Islet precursor cell (in vitro differentiated cells): ENCODE measurements at regions not wholly inside any gene's neighbourhood (a gene's known extent, or its start where the extent isn't known, plus 50 kb on each side); places are given as distances from the start of the nearest gene placed in this dataset.

ENCODE experiments used
- DNase-seq: peaks from one replicate; pipeline ENCODE4 v3.0.0-alpha.2; 2018

DNA sequence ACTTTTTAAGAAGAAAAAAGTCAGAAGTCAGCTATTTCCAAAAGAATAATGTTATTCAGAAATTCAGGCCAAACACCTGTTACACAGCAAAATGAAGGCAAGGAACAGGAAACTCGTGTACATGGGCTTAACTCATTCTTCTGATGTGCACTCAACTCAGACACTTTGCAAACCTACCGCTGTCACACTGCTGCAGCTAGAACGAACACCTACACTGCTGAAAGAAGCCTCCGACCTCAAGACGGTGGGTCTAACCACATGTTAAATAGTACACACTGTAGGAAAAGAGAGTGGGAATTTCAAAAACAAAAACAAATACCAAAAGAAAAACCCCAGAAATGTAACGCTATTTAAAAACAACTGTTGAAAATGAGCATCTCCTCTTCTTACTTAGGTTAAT, 384.5 kb downstream of the IRX1 start:
- DNase-seq = no peak

GRCh38 chr5:3987867-3988266, 392.2 kb downstream of the IRX1 start:
- DNase-seq = no peak

DNA sequence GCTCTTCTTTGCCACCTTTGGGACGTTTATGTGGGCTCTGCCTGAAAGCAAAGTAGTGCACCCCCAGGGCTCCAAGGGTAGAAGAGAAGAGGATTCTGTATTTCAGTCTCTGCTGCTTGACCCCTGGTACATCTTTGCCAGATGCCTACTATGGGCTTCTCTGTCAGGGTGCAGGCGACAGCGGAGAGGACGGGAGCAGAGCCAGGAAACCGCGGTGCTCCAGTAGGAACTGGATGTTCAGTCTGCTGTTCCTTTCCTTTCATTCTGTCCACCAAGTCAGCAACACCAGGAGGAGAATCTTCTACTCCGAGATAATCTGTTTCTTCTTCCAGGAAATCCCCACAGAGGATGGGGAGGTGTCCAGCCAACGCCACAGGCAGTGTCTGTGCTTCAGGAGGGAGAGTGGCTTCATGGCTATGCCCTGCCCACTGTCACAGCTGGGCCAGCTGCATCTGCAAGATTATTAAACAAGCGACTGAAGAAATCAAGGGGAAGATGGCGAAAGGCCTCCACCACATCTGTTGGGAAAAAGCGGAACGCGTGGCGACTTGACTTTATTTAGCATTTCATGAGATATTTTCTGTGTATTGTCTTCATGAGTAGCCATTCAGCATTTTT, 398.3 kb downstream of the IRX1 start:
- DNase-seq = no peak

DNA sequence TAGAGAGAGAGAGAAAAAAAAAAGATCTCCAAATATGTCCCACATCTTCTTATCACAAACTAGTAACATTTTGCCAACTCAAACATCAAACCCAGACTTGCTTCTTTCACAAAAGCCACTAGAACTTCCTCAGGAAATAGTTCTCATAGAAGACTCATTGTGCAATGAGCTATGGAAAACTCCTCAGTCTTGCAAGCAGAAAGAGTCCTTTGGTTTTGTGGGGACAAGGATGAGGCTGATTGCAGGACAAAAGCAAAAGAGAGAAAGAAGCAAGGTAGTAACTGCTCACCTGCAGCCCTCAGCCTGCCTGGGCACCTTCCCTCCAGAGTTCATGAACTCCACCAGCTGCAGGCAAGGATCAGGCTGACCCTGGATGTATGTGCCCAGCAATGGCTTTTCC, 399.0 kb downstream of the IRX1 start:
- DNase-seq = no peak

DNA sequence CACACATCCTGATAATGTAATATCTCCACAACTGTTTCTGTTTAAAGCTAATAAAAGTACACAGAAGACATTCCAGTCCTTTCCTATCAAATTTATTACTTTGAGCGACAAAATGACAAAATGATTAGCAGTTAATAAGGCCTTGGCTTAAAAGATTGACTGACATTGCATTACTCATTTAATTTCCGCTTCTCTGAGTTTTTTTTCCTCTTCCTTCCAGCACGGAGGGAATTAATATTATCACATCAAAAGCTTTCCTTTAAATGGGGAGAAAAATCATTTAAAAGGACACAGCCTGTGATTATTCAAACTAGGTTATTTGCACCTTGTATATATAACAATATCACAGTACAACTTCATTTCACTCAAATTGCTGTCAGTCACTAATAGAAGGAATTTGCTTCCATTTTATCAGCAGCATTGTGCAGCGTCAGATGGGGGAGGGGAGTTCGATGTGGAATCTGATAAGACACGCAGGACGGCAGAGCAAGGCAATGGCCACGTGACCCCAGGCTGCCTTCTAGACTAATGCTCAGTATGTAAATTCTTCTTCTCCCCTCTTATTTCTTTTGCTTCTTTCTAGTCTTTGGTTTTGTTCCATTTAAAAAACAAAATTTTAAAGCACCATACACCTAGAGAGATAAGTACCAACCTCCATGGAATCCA, 400.5 kb downstream of the IRX1 start:
- no peak for DNase-seq

- DNase-seq = no peak
Measured at GRCh38 chr5:3996707-3997336, 401.2 kb downstream of the IRX1 start.

DNA sequence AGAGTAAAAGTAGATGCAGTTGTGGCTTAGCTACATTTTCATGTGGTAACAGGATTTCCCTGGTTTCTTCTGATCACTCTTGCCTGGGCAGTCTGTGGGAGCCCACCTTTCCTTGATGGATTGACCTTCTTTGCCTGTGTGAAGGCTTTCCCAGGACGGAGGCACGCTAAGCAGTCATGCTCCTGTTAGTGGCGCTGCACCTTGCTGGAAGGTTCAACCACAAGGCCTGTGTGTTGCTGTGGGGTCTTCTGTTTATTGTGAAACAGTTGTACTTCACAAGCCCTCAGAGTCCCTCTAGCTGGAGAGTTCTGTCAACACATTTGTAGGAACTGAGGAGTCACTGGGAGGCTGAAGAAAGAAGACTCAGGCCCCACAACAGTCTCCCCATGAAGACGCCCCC, 402.0 kb downstream of the IRX1 start:
- no peak for DNase-seq

DNA sequence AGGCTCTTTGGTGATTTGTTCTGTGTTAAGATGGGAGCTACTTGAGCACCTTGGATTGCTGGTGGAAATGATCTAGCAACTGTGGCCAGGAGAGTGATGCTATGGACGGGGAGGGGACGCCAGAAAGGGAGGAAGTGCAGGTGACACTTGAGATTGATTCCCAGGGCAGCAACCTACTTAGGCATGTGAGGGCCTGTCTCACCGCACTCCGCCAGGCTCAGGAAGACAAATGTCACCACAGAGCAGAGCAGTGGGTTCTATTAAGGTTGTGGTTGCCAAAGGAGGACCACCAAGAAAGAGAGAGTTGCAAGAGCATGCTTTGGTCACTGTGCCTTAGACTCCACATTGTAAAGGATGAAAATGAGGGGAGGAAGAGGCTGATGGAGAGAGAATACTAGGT, 404.3 kb downstream of the IRX1 start:
- DNase-seq = no peak

GRCh38 chr5:4001004-4001403, 405.4 kb downstream of the IRX1 start:
- DNase-seq = no peak

DNA sequence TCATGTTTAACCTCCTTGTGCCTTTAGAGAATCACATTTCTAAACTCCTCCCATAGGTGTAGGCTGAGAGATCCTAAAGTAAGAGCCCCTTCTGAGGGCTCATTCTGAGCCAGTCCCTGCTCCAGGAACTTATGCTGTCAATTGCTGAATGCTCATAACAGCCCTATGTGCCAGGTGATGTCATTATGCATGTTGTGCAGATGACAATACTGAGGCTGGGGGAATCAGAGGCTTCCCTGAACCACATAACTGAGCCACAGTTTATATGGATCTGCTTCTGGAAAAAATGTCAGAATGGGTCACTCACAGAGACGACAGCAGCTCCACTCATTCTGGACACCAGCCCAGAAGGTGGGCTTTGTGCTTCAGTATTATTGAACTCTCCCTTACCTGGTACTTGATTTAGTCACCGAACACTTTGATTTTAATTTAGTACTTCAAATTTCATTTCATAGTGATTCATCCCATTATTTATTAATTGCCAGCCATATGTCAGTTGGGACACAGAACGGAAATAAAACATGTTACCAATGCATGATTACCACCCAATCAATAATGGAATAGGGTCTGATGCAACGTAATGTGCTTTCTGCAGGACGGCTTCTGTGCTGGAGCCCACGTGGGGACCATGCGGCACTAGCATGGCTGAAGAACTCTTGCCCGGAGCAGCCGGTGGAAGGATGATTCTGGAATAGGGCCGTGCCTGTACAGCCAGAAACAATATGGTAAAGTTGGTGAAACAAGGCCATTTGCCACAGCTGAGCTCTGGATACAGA, 406.3 kb downstream of the IRX1 start:
- no peak for DNase-seq

DNA sequence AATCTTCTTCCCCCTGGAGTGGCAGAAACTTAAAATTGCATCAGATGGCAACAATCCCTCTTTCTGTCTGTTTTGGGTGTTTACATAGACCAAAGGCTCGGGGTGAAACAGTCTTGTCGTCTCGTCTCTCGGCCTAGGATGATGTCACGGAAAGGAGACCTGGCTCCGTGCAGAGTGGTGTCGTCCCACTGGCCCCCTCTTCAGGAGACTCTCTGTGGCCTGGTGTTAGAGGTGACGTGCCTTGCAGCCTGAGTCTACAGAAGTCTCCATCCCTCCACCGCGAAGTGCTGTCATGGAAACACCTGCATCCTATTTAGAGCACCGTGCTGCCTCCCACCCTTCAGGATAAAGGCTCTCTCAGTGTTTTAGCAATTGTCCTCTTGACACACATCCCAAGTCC, 409.7 kb downstream of the IRX1 start:
- no peak for DNase-seq

DNA sequence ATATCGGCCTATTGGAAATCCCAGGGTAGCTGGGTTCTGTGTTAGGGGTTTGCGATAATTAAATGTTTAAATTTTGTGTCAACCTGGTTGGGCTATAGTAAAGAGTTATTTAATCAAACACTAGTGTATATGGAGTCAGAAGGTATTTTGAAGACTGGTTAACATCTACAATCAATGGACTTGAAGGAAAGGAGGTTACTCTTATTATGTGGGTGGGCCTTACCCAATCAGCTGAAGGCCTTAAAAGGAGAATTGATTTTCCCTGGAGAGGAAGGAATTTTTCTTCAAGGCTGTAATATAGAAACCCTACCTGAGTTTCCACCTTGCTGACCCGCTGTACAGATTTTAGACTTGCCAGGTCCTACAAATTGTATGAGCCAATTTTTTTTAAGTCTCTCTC, 411.4 kb downstream of the IRX1 start:
- no peak for DNase-seq

GRCh38 chr5:4011943-4012342, 416.3 kb downstream of the IRX1 start:
- no peak for DNase-seq

DNA sequence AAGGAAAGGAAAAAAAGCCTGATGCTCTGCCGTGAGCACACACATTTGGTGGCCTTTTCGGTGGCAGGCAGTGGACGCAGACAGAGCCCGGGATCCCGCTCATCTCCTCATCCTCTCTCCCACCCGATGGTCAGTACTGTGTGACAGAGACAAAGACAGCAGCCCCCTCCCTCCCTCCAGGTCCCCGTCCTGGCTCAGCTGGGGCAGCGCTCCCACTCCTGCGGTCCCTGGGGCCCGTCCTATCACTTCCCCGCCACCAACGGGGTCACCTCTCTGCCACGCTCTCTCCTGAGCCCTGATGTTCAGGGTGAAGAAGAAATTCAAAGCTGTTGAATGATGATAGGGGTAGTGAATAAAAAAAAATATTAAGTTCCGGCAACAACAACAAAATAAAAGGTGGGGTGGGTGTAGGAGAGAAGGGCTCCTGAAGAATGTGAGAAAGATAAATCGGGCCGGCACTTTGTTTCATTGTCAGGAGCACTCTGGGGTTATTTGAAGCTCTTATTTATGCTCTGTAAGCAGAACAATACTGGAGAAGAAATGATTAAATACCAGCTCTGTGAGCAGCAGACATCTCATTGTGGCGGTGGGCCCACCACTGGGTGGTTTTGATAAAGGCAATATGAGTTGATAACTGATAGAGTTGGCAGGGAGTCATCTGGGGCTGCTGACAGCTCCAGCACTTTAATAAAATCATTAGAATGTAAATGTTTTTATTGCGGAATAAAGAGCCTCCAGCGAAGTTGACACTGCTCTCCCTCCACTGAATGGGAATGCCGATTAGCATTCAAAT, 417.7 kb downstream of the IRX1 start:
- DNase-seq = no peak

DNA sequence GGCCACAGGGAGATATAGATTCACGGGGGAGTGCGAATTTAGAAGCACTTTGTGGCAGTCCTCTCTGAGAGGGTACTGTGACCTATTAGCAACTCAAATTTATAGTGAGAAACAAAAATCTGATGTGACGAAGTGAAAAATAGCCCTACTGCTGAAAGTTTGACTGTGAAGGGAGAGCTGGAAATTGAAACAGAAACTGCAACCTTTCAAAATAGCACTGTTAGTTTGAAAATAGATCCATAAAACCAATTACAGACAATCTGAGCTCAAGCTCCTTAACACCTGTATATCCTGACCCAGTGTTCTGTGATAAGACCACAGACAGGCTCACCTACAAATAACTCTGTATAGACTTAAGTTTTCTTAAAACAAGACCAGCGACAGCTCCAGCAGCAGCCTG, 420.1 kb downstream of the IRX1 start:
- no peak for DNase-seq

- DNase-seq = no peak
Measured at GRCh38 chr5:4017076-4017803, 421.6 kb downstream of the IRX1 start.

DNA sequence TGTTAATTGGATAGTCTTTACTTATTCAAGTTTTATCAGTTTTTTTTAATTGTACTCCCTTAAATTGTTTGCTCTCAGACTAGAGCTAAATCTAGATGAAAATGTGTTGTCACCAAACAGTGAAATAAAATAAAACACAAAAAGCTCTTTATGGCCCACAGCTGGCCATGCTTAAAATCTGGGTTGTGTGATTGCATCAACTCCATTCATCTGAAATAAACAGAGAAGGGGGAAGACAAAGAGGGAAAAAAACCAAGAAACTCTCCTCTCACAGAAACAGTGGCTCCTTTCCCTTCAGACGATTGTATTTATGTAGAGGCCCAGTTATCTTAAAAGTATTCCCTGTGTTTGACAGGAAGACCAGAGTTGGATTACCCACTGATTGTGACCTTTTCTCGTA, 422.4 kb downstream of the IRX1 start:
- DNase-seq = no peak

DNA sequence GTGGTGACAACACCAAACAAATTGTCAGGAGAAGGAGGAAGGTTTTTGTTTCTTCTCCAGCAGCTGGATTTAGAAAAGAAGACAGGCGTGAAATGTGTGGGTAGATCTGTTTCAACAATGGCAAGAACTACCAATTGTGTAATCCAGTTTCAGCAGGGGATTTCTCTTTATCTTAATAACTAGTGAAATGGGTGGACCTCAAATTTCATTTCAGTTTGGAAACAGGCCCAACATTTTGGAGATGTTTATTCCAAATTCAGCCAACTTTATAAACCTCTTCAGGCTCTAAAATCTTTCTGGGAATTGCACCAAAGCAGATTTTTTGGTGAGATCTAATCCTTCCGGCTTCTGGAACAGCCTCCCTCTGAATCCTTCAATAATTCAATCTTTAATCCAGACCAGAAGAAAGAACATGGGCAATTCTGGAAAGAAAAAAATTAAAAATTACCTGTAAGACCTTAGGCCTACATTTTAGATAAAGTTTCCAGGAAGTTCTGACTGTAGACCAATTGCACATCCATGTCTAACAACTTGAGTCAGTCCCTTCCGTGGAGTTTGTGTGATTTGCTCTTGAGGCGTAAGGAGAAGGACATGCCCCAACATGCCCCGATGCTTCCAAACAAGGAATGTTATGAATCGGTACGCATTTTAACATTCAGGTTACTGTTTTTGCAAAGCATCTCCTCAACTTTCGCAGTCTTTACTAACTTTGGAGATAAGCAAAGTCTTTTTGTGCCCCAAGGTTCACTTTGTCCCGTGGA, 423.6 kb downstream of the IRX1 start:
- DNase-seq = no peak

- no peak for DNase-seq
Measured at GRCh38 chr5:4019841-4020240, 424.2 kb downstream of the IRX1 start.

GRCh38 chr5:4020400-4020799, 424.8 kb downstream of the IRX1 start:
- DNase-seq = no peak

DNA sequence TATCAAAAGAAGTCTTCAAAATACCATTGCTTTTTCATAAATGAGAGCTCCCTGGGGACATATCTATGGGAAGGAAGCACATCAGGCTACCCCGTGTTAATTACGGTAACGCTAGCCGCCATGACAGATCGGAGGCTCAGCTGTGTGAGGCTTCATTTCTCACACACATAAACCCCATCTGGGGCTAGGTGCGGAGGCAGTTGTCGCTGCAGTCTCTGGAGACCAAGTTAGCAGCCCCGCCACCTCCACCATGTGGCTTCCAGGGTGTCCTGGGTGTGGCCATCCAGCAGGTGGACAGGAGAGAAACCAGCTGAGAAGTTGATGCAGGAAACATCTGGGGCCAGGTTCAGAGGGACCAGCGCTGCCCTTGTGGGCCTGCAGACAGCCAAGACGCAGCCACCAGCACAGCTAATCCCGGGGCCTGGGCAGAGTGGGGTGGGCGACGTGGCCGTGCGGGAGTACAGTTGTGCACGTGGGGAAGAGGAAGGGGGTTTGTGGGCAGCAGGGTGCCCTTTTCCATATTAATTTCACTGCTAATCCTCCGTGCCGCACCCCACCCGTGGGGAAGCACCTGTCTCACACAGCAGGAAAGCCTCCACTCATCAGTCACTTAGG, 426.5 kb downstream of the IRX1 start:
- DNase-seq = no peak
